ENCODE measurements at regions not wholly inside any gene's neighbourhood (a gene's known extent, or its start where the extent isn't known, plus 50 kb on each side); places are given as distances from the start of the nearest gene placed in this dataset.
A peak's percentile ranks its signal among the peaks of the same experiment; 100 is the strongest.

DNA sequence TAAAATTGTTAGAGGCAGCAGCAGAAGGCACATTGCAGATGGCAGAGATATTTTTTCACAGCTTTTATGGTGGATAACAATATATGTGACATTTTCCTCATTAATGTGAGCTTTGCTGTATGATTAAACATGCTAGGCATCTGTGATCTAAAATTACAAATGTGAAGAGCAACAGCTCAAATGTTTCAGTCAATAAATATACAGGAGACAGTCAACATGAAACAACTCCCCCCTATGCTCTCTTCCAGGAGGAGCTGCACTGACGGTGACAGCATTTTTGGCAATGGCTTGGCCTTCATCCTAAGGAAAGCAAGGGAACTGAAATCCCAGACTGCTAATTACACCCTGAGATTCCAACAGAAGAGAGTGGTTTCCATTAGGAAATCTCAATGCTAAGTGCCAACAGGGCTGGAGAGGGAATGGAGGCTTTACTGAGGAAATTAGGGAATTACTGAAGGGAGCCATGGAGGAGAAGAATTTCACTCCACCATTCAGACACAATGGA, 51.4 kb upstream of the GRB10 start:
- ATAC-seq (ENCODE audit: insufficient read depth, low read depth) (no peak), DNase-seq (no peak)
- no peak overlapping the region for H3K9ac ChIP-seq (ENCODE audit: low read depth, low read length)
- no peak overlapping the region for H3K27ac ChIP-seq (ENCODE audit: low read length)
- TF ChIP-seq, protein P1, sequence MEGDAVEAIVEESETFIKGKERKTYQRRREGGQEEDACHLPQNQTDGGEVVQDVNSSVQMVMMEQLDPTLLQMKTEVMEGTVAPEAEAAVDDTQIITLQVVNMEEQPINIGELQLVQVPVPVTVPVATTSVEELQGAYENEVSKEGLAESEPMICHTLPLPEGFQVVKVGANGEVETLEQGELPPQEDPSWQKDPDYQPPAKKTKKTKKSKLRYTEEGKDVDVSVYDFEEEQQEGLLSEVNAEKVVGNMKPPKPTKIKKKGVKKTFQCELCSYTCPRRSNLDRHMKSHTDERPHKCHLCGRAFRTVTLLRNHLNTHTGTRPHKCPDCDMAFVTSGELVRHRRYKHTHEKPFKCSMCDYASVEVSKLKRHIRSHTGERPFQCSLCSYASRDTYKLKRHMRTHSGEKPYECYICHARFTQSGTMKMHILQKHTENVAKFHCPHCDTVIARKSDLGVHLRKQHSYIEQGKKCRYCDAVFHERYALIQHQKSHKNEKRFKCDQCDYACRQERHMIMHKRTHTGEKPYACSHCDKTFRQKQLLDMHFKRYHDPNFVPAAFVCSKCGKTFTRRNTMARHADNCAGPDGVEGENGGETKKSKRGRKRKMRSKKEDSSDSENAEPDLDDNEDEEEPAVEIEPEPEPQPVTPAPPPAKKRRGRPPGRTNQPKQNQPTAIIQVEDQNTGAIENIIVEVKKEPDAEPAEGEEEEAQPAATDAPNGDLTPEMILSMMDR (IDR thresholded peaks at IDR 0.05; ENCODE audit: borderline replicate concordance, extremely low read depth, low read length, poor library complexity, severe bottlenecking) = no peak
- H3K27me3 ChIP-seq (ENCODE audit: insufficient read depth, low read length, poor library complexity) = no peaks in the 10 kb centered on the region
- no peak overlapping the region for H3K4me3 ChIP-seq (ENCODE audit: low read depth in 1 of 2, low read length in 2 of 2)
- H2AFZ ChIP-seq (ENCODE audit: low read depth, low read length) = no peak overlapping the region
- no peaks in the 10 kb centered on the region for H3K79me2 ChIP-seq (ENCODE audit: insufficient read depth, low read length)
- H3K9me3 ChIP-seq (ENCODE audit: insufficient read depth, low read length, severe bottlenecking) = no peaks in the 10 kb centered on the region
- H3K4me2 ChIP-seq (ENCODE audit: insufficient read depth, low read length) = no peak overlapping the region
- no peaks in the 10 kb centered on the region for H3K4me1 ChIP-seq (ENCODE audit: insufficient read depth, low read length)
- H3K36me3 ChIP-seq (ENCODE audit: insufficient read depth, low read length) = no peaks in the 10 kb centered on the region
- H4K20me1 ChIP-seq (ENCODE audit: insufficient read depth, low read length) = no peaks in the 10 kb centered on the region

DNA sequence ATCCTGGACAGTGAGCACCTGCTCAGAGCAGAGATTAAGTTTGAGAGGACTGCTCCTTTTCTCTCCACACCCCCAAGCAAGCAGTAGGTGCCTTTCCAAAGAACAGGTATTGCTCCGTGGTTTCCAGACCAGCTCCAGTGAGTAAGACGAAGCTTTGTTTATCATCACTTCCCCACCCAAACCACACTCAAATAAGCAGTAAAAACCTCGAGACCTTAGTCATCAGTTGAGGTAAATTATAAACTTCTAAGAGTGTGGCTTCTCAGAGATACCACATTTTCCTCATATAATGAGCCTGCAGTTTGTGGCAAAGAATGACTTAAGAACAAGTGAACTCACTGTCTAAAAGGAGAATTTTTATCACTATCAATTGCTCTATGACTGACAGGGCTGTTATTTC, 50.0 kb upstream of the GRB10 start:
- H2AFZ ChIP-seq (ENCODE audit: low read depth, low read length) = no peak overlapping the region
- H4K20me1 ChIP-seq (ENCODE audit: insufficient read depth, low read length) = no peaks in the 10 kb centered on the region
- TF ChIP-seq EZH2 (IDR thresholded peaks at IDR 0.05; ENCODE audit: borderline replicate concordance, low read depth, low read length, severe bottlenecking) = no peak
- TF ChIP-seq, protein P1 (IDR thresholded peaks at IDR 0.05; ENCODE audit: borderline replicate concordance, extremely low read depth, low read length, poor library complexity, severe bottlenecking) = no peak
- no peak overlapping the region for H3K27ac ChIP-seq (ENCODE audit: low read length)
- no peak overlapping the region for H3K4me2 ChIP-seq (ENCODE audit: insufficient read depth, low read length)
- H3K79me2 ChIP-seq (ENCODE audit: insufficient read depth, low read length) = no peaks in the 10 kb centered on the region
- ATAC-seq (ENCODE audit: insufficient read depth, low read depth) (peak; percentile 35; the same call in 1 of the 3 replicates), DNase-seq (no peak)
- H3K4me3 ChIP-seq (ENCODE audit: low read depth in 1 of 2, low read length in 2 of 2) = no peak overlapping the region
- no peak overlapping the region for H3K9ac ChIP-seq (ENCODE audit: low read depth, low read length)
- no peaks in the 10 kb centered on the region for H3K4me1 ChIP-seq (ENCODE audit: insufficient read depth, low read length)
- no peaks in the 10 kb centered on the region for H3K27me3 ChIP-seq (ENCODE audit: insufficient read depth, low read length, poor library complexity)
- no peaks in the 10 kb centered on the region for H3K36me3 ChIP-seq (ENCODE audit: insufficient read depth, low read length)
- no peaks in the 10 kb centered on the region for H3K9me3 ChIP-seq (ENCODE audit: insufficient read depth, low read length, severe bottlenecking)
